Caco-2 (cell line): ENCODE measurements at regions not wholly inside any gene's neighbourhood (a gene's known extent, or its start where the extent isn't known, plus 50 kb on each side); places are given as distances from the start of the nearest gene placed in this dataset.

Experiments used
- BruUV-seq: library from RNA; stranded (reverse); fragments of 400-500 nt; replicated peaks from 2 replicates; lab custom pipeline; 2021; lab: Mats Ljungman, UMichigan
- CTCF ChIA-PET: fragments of 300-600 bp; sonication (Branson Sonifier 250); formaldehyde crosslinking; loops from one replicate; lab custom pipeline; 2022; ENCODE audit warnings: antibody characterized with exemption; lab: Charles Lee
- POLR2A ChIA-PET: fragments of 300-600 bp; sonication (Branson Sonifier 250); formaldehyde crosslinking; loops from one replicate; lab custom pipeline; 2022; ENCODE audit warnings: antibody characterized with exemption; lab: Charles Lee
- DNase-seq, 2 experiments: peaks; one replicate each; pipeline versions ENCODE4 v3.0.0 to v3.0.0-alpha.2; 2020 to 2022
- H3K27me3 ChIP-seq: replicated peaks from 2 replicates; pipeline ENCODE4 v1.6.0; 2011; ENCODE audit warnings: low read length; ENCODE audit not compliant: control insufficient read depth, insufficient read depth
- H3K36me3 ChIP-seq: 2 replicates; pipeline ENCODE4 v1.5.1; 2011; ENCODE audit warnings: low read length; ENCODE audit not compliant: control insufficient read depth, insufficient read depth
- H3K4me1 ChIP-seq: fragments of 250-450 bp; sonication (Bioruptor Pico); 2 replicates; pipeline ENCODE4 v1.5.1; 2020; ENCODE audit warnings: mild to moderate bottlenecking
- H3K4me3 ChIP-seq: 2 replicates; pipeline ENCODE4 v1.5.1; 2011; ENCODE audit warnings: low read depth, mild to moderate bottlenecking, control low read depth, low read length
- H3K9me3 ChIP-seq: fragments of 250-450 bp; sonication (Bioruptor Pico); 2 replicates; pipeline ENCODE4 v1.5.1; 2020; ENCODE audit warnings: mild to moderate bottlenecking, moderate library complexity
- H3K27ac Mint-ChIP-seq: one replicate; pipeline ENCODE4 v1.8.0; 2022; ENCODE audit warnings: mixed read lengths; ENCODE audit not compliant: unreplicated experiment
- H3K27me3 Mint-ChIP-seq: one replicate; pipeline ENCODE4 v1.8.0; 2022; ENCODE audit warnings: mixed read lengths; ENCODE audit not compliant: insufficient read depth, unreplicated experiment
- H3K36me3 Mint-ChIP-seq: one replicate; pipeline ENCODE4 v1.8.0; 2022; ENCODE audit warnings: mild to moderate bottlenecking, mixed read lengths; ENCODE audit not compliant: insufficient read depth, unreplicated experiment
- H3K4me1 Mint-ChIP-seq: one replicate; pipeline ENCODE4 v1.8.0; 2022; ENCODE audit warnings: low read depth, mixed read lengths; ENCODE audit not compliant: unreplicated experiment
- H3K4me3 Mint-ChIP-seq: one replicate; pipeline ENCODE4 v1.8.0; 2022; ENCODE audit warnings: mild to moderate bottlenecking, moderate library complexity, mixed read lengths; ENCODE audit not compliant: unreplicated experiment
- H3K9me3 Mint-ChIP-seq: one replicate; pipeline ENCODE4 v1.8.0; 2022; ENCODE audit warnings: mixed read lengths; ENCODE audit not compliant: unreplicated experiment
- CTCF ChIP-seq, 2 experiments: fragments of 200-600 bp in 1 of 2; IDR thresholded peaks; 1 replicate in 1 of 2; 2 replicates in 1 of 2; pipeline versions ENCODE4 v1.5.1 to v1.8.0; 2011 to 2022; ENCODE audit warnings: antibody characterized with exemption in 1 of 2, control low read depth in 1 of 2, inconsistent platforms in 1 of 2, low read depth in 1 of 2, low read length in 1 of 2, mild to moderate bottlenecking in 1 of 2, moderate library complexity in 1 of 2; ENCODE audit not compliant: insufficient read depth in 1 of 2, severe bottlenecking in 1 of 2, unreplicated experiment in 1 of 2
- intact Hi-C: fragments of 100-400 bp; cut with micrococcal nuclease; formaldehyde crosslinking; loops from one replicate; pipeline ENCODE4 v1.10.0; 2022; ENCODE audit not compliant: unreplicated experiment

DNA sequence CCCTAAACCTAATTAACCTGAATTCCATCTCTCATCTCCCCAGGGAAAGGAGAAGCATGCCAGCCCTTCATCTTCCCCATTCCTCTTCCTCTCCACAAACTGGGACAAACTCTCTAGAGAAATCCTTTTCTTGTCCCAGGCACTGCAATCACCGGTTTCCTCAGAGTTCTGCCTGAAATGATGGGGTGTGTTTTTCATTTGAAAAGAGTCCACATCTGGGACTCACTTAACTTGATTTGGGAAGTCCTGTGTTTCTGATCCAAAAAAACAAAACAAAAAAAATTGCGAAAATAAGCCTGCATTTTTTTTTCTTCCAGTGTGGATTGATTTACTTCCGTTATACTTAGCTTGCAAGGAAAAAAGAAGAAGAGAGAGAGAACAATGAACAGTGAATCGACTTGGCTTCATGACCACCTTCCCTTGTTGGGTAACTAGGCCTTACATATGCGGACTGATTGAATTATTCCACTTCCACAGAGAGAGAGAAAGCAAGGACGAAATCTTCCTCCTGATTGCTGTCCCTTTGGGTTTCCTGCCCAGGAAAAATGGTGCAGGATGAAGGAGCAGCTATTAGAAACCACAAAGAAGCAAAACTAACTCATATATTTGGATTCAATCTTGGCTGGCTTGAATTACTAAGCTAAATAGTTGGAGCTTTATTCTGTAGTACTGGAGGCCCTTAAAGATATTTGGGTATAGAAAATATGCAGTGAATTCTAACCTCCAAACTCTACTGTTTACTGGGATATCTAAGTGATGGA is 506.2 kb upstream of the TBX3 start:
- Histone ChIP-seq H3K4me3 (no peak overlapping the region), H3K4me1 (0 out of 2 replicates have a peak, but pooled peaks cover 3% of the 10 kb centered on the region), H3K27me3 (no peaks in the 10 kb centered on the region), H3K36me3 (no peaks in the 10 kb centered on the region), H3K9me3 (no peaks in the 10 kb centered on the region; the same call in 1 of the 2 replicates)
- TF ChIP-seq CTCF (IDR thresholded peaks at IDR 0.05; ENCODE audit: insufficient read depth in 1 of 2, low read depth in 1 of 2, low read length in 1 of 2, severe bottlenecking in 1 of 2, unreplicated experiment in 1 of 2), result no peak
- intact Hi-C loops, result no loop called here
- no TSS peak for BruUV-seq
- ChIA-PET CTCF (no interaction called here), POLR2A (interaction anchor here (0.5 kb wide), 1 partner anchor 9 kb away, joined by 7 read pairs; no protein-coding TSS in a partner anchor)
- H3K36me3 Mint-ChIP-seq, result no peaks in the 10 kb centered on the region
- no peak overlapping the region for H3K4me3 Mint-ChIP-seq
- no peaks in the 10 kb centered on the region for H3K9me3 Mint-ChIP-seq
- no peak for DNase-seq
- no peak overlapping the region for H3K27ac Mint-ChIP-seq
- no peaks in the 10 kb centered on the region for H3K4me1 Mint-ChIP-seq
- no peaks in the 10 kb centered on the region for H3K27me3 Mint-ChIP-seq

GRCh38 chr12:115185506-115185905 is 501.5 kb upstream of the TBX3 start:
- H3K36me3 Mint-ChIP-seq, result no peaks in the 10 kb centered on the region
- no peaks in the 10 kb centered on the region for H3K27me3 Mint-ChIP-seq
- POLR2A ChIA-PET, result no interaction called here
- BruUV-seq, result no TSS peak
- Histone ChIP-seq H3K4me1 (0 out of 2 replicates have a peak, but pooled peaks cover 3% of the 10 kb centered on the region), H3K9me3 (no peaks in the 10 kb centered on the region), H3K4me3 (no peak overlapping the region), H3K27me3 (no peaks in the 10 kb centered on the region), H3K36me3 (no peaks in the 10 kb centered on the region)
- no peaks in the 10 kb centered on the region for H3K4me1 Mint-ChIP-seq
- no peak for DNase-seq
- no peak overlapping the region for H3K4me3 Mint-ChIP-seq
- H3K9me3 Mint-ChIP-seq, result no peaks in the 10 kb centered on the region
- no peak for TF ChIP-seq CTCF (IDR thresholded peaks at IDR 0.05; ENCODE audit: insufficient read depth in 1 of 2, low read depth in 1 of 2, low read length in 1 of 2, severe bottlenecking in 1 of 2, unreplicated experiment in 1 of 2)
- no peak overlapping the region for H3K27ac Mint-ChIP-seq
- intact Hi-C loops, result no loop called here
- CTCF ChIA-PET, result no interaction called here

DNA sequence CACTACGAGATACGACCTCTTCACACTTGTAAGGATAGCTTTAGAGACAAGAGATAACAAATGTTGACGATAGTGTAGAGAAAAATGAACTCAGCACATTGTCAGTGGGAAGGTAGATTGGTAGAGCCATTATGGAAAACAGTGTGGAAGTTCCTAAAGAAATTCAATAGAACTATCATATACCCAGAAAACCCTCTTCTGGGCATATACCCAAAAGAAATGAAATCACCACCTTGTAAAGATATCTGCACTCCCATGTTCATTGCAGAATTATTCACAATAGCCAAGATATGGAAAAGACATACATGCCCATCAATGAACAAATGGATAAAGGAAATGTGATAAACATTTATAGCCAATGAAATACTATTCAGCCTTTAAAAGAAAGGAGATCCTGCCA is 499.8 kb upstream of the TBX3 start:
- POLR2A ChIA-PET, result no interaction called here

More for the DNA sequence above, 499.8 kb upstream of the TBX3 start:
- H3K36me3 Mint-ChIP-seq, result no peaks in the 10 kb centered on the region
- H3K4me1 Mint-ChIP-seq, result no peaks in the 10 kb centered on the region
- no TSS peak for BruUV-seq
- Histone ChIP-seq H3K36me3 (no peaks in the 10 kb centered on the region), H3K4me1 (0 out of 2 replicates have a peak, but pooled peaks cover 3% of the 10 kb centered on the region), H3K27me3 (no peaks in the 10 kb centered on the region), H3K9me3 (no peaks in the 10 kb centered on the region), H3K4me3 (no peak overlapping the region)
- intact Hi-C loops, result no loop called here
- no peak overlapping the region for H3K27ac Mint-ChIP-seq
- DNase-seq, result no peak
- H3K27me3 Mint-ChIP-seq, result peaks cover 2% of the 10 kb centered on the region
- no peaks in the 10 kb centered on the region for H3K9me3 Mint-ChIP-seq
- CTCF ChIA-PET, result no interaction called here
- H3K4me3 Mint-ChIP-seq, result no peak overlapping the region
- TF ChIP-seq CTCF (IDR thresholded peaks at IDR 0.05; ENCODE audit: insufficient read depth in 1 of 2, low read depth in 1 of 2, low read length in 1 of 2, severe bottlenecking in 1 of 2, unreplicated experiment in 1 of 2), result no peak
